Mesenchymal stem cell (in vitro differentiated cells and primary cell): ENCODE measurements at regions not wholly inside any gene's neighbourhood (a gene's known extent, or its start where the extent isn't known, plus 50 kb on each side); places are given as distances from the start of the nearest gene placed in this dataset.
"Not testable (repeated sequence)": the region's sequence is repeated elsewhere in the genome, so short reads cannot be mapped to it uniquely, and the experiment has no call there.

Experiments
- DNase-seq: peaks from one replicate; pipeline ENCODE4 v3.0.0-alpha.2; 2013
- H2AFZ ChIP-seq: one replicate; pipeline ENCODE4 v1.6.1; 2013; ENCODE audit warnings: low read depth, mild to moderate bottlenecking, control low read depth, inconsistent platforms, low read length, moderate library complexity
- H2AK5ac ChIP-seq: 2 replicates; pipeline ENCODE4 v1.6.1; 2013; ENCODE audit warnings: low read length, moderate library complexity, mild to moderate bottlenecking, inconsistent platforms; ENCODE audit not compliant: severe bottlenecking
- H2BK120ac ChIP-seq: one replicate; pipeline ENCODE4 v1.6.1; 2013; ENCODE audit warnings: low read depth, mild to moderate bottlenecking, inconsistent platforms, low read length, moderate library complexity
- H2BK12ac ChIP-seq, 2 experiments: one replicate each; pipeline ENCODE4 v1.6.1; 2013; ENCODE audit warnings: inconsistent platforms in 2 of 2, low read length in 2 of 2, mild to moderate bottlenecking in 2 of 2, moderate library complexity in 2 of 2, control low read depth in 1 of 2
- H2BK15ac ChIP-seq: one replicate; pipeline ENCODE4 v1.6.1; 2013; ENCODE audit warnings: mild to moderate bottlenecking, low read depth, inconsistent platforms; ENCODE audit not compliant: poor library complexity, severe bottlenecking
- H2BK5ac ChIP-seq: 2 replicates; pipeline ENCODE4 v1.6.1; 2013; ENCODE audit warnings: low read depth, mild to moderate bottlenecking, low read length, control low read depth, inconsistent platforms; ENCODE audit not compliant: poor library complexity, severe bottlenecking
- H3K14ac ChIP-seq, 2 experiments: one replicate each; pipeline ENCODE4 v1.6.1; 2013; ENCODE audit warnings: inconsistent platforms in 2 of 2, low read length in 2 of 2, control low read depth in 1 of 2, mild to moderate bottlenecking in 1 of 2, moderate library complexity in 1 of 2
- H3K18ac ChIP-seq, 2 experiments: one replicate each; pipeline ENCODE4 v1.6.1; 2013; ENCODE audit warnings: inconsistent platforms in 2 of 2, low read length in 2 of 2, control low read depth in 1 of 2, low read depth in 1 of 2, mild to moderate bottlenecking in 1 of 2
- H3K23ac ChIP-seq, 2 experiments: one replicate each; pipeline ENCODE4 v1.6.1; 2013; ENCODE audit warnings: inconsistent platforms in 2 of 2, low read length in 2 of 2, mild to moderate bottlenecking in 2 of 2, moderate library complexity in 2 of 2, control low read depth in 1 of 2
- H3K27ac ChIP-seq: 2 replicates; pipeline ENCODE4 v1.5.1; 2013; ENCODE audit warnings: mild to moderate bottlenecking, moderate library complexity, low read length, control low read depth, inconsistent platforms; ENCODE audit not compliant: poor library complexity, severe bottlenecking
- H3K27me3 ChIP-seq, 2 experiments: 2 replicates each; pipeline versions ENCODE4 v1.6.1 to v1.7.0; 2013; ENCODE audit warnings: low read length in 2 of 2, mild to moderate bottlenecking in 2 of 2, moderate library complexity in 2 of 2, control low read depth in 1 of 2, inconsistent platforms in 1 of 2; ENCODE audit not compliant: control insufficient read depth in 1 of 2, insufficient read depth in 1 of 2
- H3K36me3 ChIP-seq, 2 experiments: 2 replicates each; pipeline versions ENCODE4 v1.6.1 to v1.7.0; 2013; ENCODE audit warnings: low read length in 2 of 2, control low read depth in 1 of 2, inconsistent platforms in 1 of 2, low read depth in 1 of 2, mild to moderate bottlenecking in 1 of 2; ENCODE audit not compliant: insufficient read depth in 2 of 2, control insufficient read depth in 1 of 2
- H3K4ac ChIP-seq, 2 experiments: one replicate each; pipeline ENCODE4 v1.6.1; 2013; ENCODE audit warnings: inconsistent platforms in 2 of 2, low read length in 2 of 2, mild to moderate bottlenecking in 2 of 2, moderate library complexity in 2 of 2, control low read depth in 1 of 2, low read depth in 1 of 2
- H3K4me1 ChIP-seq: 2 replicates; pipeline ENCODE4 v1.6.1; 2013; ENCODE audit warnings: low read depth, low read length, control low read depth; ENCODE audit not compliant: control insufficient read depth, insufficient read depth
- H3K4me2 ChIP-seq: 2 replicates; pipeline ENCODE4 v1.6.1; 2013; ENCODE audit warnings: low read length, mild to moderate bottlenecking, inconsistent platforms; ENCODE audit not compliant: poor library complexity, severe bottlenecking
- H3K4me3 ChIP-seq, 2 experiments: 2 replicates each; pipeline versions ENCODE4 v1.5.1 to v1.7.0; 2013; ENCODE audit warnings: low read length in 2 of 2, mild to moderate bottlenecking in 2 of 2, control low read depth in 1 of 2, low read depth in 1 of 2; ENCODE audit not compliant: insufficient read depth in 1 of 2
- H3K79me1 ChIP-seq: replicated peaks from 2 replicates; pipeline ENCODE4 v1.6.1; 2013; ENCODE audit warnings: mild to moderate bottlenecking, control low read depth, low read length, inconsistent platforms; ENCODE audit not compliant: poor library complexity, severe bottlenecking
- H3K9ac ChIP-seq: 2 replicates; pipeline ENCODE4 v1.7.0; 2013; ENCODE audit warnings: mild to moderate bottlenecking, low read length, moderate library complexity
- H3K9me3 ChIP-seq: 2 replicates; pipeline ENCODE4 v1.7.0; 2013; ENCODE audit warnings: mild to moderate bottlenecking, low read length; ENCODE audit not compliant: control insufficient read depth
- H4K8ac ChIP-seq: one replicate; pipeline ENCODE4 v1.6.1; 2013; ENCODE audit warnings: inconsistent platforms, mild to moderate bottlenecking, low read length, moderate library complexity
- H4K91ac ChIP-seq: one replicate; pipeline ENCODE4 v1.6.1; 2013; ENCODE audit warnings: mild to moderate bottlenecking, low read length, inconsistent platforms
- WGBS: methylation state at CpG from one replicate; pipeline ENCODE4 v1.1.7; 2013; ENCODE audit warnings: mixed read lengths; 5-methylcytosine and 5-hydroxymethylcytosine counted together

DNA sequence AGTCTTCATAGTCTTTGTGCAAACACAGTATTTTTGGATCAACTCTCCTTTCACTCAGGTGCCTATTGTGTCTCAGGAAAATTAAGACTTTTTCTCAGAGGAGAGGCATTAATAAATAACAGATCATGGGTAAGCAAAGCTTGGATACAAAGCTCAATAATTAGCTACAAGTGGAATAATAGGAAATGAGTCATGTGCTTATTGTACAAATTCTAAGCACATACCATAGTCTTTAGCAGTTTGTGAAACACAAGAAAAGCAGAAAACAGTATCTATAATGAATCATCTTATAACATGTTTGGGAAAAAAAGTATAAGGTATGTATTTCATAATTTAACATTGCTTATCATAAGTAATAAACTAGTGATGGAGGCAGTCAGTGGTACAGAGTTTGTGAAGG lies 477.0 kb downstream of the CDH10 start:
- peak; percentile 3 for DNase-seq
- Histone ChIP-seq H3K4me3 (no peak overlapping the region), H3K4me1 (no peaks in the 10 kb centered on the region), H3K27ac (peak overlapping the region; percentile 54), H3K18ac (no peak overlapping the region), H4K91ac (no peak overlapping the region), H3K23ac (no peak overlapping the region), H3K9ac (no peak overlapping the region), H2BK15ac (no peak overlapping the region), H3K27me3 (no peaks in the 10 kb centered on the region), H2AFZ (no peak overlapping the region), H2BK12ac (no peak overlapping the region), H3K79me1 (no peaks in the 10 kb centered on the region), H3K36me3 (no peaks in the 10 kb centered on the region), H3K4me2 (no peak overlapping the region), H2BK120ac (no peak overlapping the region), H3K4ac (no peak overlapping the region), H3K14ac (no peak overlapping the region), H4K8ac (no peak overlapping the region), H2BK5ac (no peak overlapping the region), H2AK5ac (no peak overlapping the region), H3K9me3 (no peaks in the 10 kb centered on the region)

DNA sequence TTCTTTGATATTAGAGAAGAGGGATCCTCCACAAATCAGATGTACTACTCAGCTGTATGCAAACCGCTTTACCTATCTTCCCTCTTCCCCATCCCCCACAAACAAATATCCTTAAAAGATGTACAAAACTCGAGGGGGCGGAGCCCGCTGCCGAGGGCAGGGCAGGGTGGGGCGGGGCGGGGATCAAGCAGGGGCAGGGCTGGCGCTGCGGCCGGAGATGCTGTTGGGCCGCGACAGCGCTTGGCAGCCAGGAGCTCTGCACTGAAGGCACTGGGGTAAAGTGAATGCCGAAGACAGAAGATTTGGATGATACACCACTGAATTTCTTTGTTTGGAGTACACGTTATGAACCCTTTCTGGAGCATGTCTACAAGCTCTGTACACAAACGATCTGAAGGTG lies 474.8 kb downstream of the CDH10 start:
- 95% methylated on average over 16 of the region's 16 CpGs for WGBS
- H3K23ac ChIP-seq, result no peak overlapping the region
- H3K27ac ChIP-seq, result no peak overlapping the region
- DNase-seq, result no peak
- H3K36me3 ChIP-seq, result no peaks in the 10 kb centered on the region
- no peaks in the 10 kb centered on the region for H3K4me1 ChIP-seq
- H2BK12ac ChIP-seq, result no peak overlapping the region
- H3K27me3 ChIP-seq, result no peaks in the 10 kb centered on the region
- no peak overlapping the region for H3K18ac ChIP-seq
- no peaks in the 10 kb centered on the region for H3K79me1 ChIP-seq
- H3K9ac ChIP-seq, result no peak overlapping the region
- no peak overlapping the region for H2AK5ac ChIP-seq
- no peak overlapping the region for H2AFZ ChIP-seq
- H4K91ac ChIP-seq, result no peak overlapping the region
- H2BK15ac ChIP-seq, result no peak overlapping the region
- H3K9me3 ChIP-seq, result no peaks in the 10 kb centered on the region
- H3K14ac ChIP-seq, result no peak overlapping the region
- H3K4me3 ChIP-seq, result no peak overlapping the region
- no peak overlapping the region for H3K4me2 ChIP-seq
- no peak overlapping the region for H3K4ac ChIP-seq
- H2BK120ac ChIP-seq, result no peak overlapping the region
- no peak overlapping the region for H2BK5ac ChIP-seq
- H4K8ac ChIP-seq, result no peak overlapping the region

DNA sequence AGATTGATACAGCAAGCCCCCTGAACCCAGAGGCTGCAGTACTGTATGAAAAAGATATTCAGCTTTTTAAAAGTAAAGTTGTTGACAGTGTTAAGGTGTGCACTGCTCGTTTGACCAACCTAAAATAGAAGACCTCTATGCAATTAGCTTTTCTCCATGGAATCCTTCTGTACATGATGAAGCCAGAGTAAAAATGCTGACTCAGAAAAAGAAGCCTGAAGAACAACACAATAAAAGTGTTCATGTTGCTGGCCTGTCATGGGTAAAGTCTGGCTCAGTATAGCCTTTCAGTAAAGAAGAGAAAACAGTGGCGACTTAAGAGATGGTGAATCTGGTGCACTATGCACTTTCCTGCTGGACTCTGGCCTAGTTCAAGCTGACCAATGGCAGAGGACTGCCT lies 473.8 kb downstream of the CDH10 start:
- not testable (repeated sequence) for H4K91ac ChIP-seq, H3K79me1 ChIP-seq, H3K18ac ChIP-seq, H2BK120ac ChIP-seq, H3K14ac ChIP-seq, DNase-seq, H2AFZ ChIP-seq, H3K27ac ChIP-seq, H2AK5ac ChIP-seq, H3K4ac ChIP-seq, H3K4me2 ChIP-seq, H2BK15ac ChIP-seq, H2BK12ac ChIP-seq, H3K4me3 ChIP-seq, H2BK5ac ChIP-seq, H3K4me1 ChIP-seq, H3K9ac ChIP-seq, H3K36me3 ChIP-seq, H3K23ac ChIP-seq, H3K27me3 ChIP-seq, H3K9me3 ChIP-seq, H4K8ac ChIP-seq
- WGBS, result 99% methylated on average over 2 of the region's 2 CpGs

DNA sequence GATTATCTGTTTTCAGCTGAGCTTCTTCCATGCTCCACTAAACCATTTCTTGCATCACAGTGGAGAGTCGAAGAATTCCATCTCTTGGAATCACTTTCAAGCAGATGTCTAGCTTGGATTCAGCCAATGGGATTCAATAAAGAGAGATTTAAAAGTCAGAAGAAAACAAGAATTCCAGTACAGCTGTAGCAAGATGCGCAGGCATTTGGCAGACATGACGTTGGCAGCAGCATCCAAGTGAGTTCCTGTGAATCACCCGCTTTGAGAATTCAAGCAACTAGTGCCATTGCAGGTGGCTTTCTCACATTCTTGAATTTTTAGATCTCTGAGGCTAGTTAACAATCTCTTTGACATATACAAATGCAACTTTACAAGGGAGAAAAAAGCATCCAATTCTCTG lies 467.0 kb downstream of the CDH10 start:
- no peak overlapping the region for H2BK15ac ChIP-seq
- H3K4ac ChIP-seq, result no peak overlapping the region
- H3K18ac ChIP-seq, result no peak overlapping the region
- H3K4me3 ChIP-seq, result no peak overlapping the region
- H3K9me3 ChIP-seq, result no peaks in the 10 kb centered on the region
- H3K4me2 ChIP-seq, result no peak overlapping the region
- H2AK5ac ChIP-seq, result no peak overlapping the region
- no peak overlapping the region for H3K27ac ChIP-seq
- H3K14ac ChIP-seq, result no peak overlapping the region
- WGBS, result 91% methylated on average over 4 of the region's 4 CpGs
- H3K23ac ChIP-seq, result no peak overlapping the region
- no peak for DNase-seq
- H3K36me3 ChIP-seq, result no peaks in the 10 kb centered on the region
- no peak overlapping the region for H3K9ac ChIP-seq
- no peak overlapping the region for H2AFZ ChIP-seq
- no peaks in the 10 kb centered on the region for H3K79me1 ChIP-seq
- no peak overlapping the region for H4K91ac ChIP-seq
- no peaks in the 10 kb centered on the region for H3K27me3 ChIP-seq
- H2BK12ac ChIP-seq, result no peak overlapping the region
- no peak overlapping the region for H2BK120ac ChIP-seq
- H4K8ac ChIP-seq, result no peak overlapping the region
- H3K4me1 ChIP-seq, result no peaks in the 10 kb centered on the region
- H2BK5ac ChIP-seq, result no peak overlapping the region
